ENCODE measurements at regions not wholly inside any gene's neighbourhood (a gene's known extent, or its start where the extent isn't known, plus 50 kb on each side); places are given as distances from the start of the nearest gene placed in this dataset.
A peak's percentile ranks its signal among the peaks of the same experiment; 100 is the strongest.
"Not testable (repeated sequence)": the region's sequence is repeated elsewhere in the genome, so short reads cannot be mapped to it uniquely, and the experiment has no call there.

DNA sequence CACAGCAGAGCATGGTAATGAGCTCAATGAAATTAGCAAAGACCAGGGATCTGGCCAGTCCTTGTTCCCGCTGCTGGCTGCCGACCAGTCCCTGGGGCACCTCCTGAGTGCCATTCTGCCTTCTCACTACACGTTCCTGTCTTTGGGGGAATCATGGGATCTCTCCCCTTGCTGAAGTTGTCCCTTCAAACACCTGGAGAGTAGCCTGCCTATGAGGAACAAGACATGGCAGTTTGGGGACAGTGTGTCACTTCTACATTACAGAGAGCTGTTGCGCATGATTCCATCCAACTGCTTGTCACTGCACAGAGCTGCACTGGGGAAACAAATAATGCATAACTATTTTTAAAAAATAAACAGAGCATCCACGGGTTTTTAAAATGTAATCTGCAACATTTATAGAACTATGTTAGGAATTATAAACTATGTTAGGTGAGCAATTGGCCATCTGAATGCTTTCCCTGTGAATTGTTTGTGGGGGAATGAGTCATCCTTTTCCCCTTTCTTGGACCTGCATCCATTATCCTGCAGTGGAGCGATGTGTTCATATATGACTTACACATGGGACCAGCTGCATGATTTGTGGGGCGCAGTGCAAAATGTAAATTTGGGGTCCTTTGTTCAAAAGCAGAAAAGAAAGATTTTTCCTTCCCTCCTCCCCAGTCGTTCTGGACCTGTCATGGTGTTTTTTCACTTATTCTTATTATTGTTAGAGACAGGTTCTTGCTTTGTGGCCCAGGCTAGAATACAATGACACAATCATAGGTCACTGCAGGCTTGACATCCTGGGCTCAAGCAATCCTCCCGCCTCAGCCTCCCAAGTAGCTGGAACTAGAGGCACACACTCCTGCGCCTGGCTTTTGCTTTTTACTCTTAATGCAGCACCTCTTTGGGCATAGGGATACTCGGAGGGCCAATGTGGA lies 115.0 kb upstream of the TBL1X start:
- DNase-seq: no peak

DNA sequence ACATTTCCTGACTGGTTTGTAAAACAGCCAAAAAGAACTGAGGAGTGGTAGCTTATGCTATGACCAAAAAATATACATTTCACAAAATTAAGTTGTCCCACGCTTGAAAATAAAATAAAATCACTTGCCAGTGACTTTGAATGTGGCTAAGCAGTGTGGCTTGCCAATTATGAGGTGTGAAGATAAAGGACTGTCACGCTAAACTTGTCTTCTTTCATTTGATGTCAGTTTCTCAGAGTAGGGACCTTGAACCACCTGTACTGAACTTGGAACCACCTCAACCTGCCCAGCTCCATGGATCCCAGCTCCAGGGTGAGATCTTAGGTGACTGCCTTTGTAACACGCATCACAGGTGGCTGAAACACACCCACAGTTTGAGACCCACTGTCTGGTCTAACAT lies 113.7 kb upstream of the TBL1X start:
- DNase-seq: peak; percentile 28

DNA sequence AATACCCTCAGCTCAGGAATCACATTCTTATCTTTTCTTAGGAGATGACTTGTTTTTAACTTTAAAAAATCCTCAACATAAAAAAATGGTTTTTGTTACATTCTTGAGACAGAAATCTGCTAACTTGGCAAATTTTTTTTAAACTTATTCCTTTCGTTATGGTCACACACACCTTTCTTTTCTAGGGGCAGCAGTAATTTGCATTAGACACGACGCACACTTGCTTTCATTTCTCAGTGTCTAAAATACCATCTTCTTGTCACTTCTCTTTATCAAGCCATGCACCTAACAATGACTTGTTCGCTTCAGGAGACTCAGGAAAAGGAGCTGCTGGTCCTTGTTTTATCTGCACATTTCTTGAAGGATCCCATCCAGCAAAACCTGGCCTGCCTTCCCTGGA lies 112.6 kb upstream of the TBL1X start:
- DNase-seq: peak; percentile 17

DNA sequence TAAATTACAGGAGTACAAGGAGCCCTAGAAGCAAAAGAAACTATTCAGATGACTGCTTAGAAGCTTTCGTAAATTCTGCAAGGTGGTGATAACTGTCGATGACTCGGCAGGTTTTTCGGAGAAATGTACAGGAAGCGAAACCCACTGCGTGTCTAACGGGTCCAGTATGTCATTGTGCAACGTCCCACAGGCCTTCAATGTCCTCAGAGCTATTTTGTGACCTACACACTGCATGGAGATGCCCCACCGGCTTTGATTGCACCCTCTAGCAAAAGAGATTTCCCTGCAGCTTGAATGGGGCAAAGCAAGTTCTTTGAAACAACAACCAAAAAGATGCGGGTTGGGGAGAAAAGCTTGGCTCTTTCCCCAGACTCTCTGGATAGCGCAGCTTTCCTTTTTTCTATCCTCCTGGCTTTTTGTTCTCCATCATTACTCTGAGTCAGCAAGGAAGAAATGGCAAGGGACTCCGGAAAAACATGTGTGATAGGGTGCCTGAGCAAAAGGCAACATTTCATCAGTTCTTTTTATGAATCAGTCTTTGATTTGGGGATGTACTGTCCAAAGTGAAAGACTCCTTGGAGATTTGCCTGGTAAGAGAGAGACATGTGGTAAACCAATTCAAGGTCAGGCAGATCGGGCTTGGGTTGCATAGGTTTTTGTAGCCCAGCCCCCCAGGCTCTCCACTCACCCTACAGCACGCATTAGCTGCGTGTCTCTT lies 112.0 kb upstream of the TBL1X start:
- DNase-seq: peak; percentile 56

DNA sequence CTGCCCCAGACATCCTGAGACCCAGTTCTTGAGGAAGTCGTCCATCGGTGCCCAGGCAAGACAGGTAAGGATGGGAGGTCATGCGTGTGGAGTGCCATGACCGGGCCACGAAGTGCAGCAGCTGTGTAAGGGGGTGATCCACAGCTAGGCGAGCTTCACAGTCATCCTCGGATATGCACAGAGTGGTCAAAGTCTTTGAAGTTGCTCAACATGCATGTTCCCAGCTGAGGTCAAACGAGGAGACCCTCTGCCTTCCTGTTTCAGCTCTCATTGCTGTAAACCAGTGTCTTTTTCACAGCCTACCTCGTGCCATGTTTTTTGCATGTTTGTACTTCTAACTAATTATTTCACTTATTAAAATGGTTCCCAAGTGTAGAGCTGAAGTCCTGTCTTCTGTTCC lies 109.9 kb upstream of the TBL1X start:
- DNase-seq: no peak

DNA sequence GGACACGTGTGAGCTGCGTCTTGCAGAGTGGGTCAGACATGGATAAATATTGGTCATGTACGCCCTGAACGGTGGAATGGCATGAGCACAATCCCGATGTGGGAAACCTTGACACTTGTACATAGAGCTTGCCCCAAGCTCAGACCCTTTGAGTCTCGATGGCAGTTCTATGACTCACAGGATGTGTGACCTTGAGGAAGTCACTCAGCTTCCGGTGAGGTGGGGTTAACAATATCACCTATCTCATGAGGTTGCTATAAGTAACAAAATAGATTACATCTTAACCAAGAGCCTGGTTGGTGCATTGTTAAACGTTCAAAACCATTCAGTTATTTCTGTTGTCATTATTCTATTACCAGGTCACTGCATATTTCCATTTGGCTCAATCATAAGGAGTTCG lies 109.1 kb upstream of the TBL1X start:
- DNase-seq: peak; percentile 66

DNA sequence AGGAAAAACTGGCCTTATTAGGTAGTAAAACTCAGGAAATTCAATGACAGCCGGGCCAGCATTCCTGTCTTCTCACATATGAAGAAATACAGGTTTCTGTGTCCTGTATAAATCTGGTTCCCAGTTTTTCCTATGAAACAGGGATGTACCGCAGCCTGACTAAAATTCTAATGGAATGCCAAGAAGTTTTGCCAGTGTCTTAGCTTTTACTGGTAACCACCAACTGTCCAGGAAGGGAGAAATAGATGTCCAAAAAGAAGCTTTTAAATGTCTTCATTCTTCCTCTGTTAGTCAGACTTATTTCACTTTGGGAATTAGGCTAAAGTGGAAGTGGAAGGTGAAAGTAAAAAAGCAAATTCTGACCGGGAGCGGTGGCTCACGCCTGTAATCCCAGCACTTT lies 108.0 kb upstream of the TBL1X start:
- DNase-seq: no peak

DNA sequence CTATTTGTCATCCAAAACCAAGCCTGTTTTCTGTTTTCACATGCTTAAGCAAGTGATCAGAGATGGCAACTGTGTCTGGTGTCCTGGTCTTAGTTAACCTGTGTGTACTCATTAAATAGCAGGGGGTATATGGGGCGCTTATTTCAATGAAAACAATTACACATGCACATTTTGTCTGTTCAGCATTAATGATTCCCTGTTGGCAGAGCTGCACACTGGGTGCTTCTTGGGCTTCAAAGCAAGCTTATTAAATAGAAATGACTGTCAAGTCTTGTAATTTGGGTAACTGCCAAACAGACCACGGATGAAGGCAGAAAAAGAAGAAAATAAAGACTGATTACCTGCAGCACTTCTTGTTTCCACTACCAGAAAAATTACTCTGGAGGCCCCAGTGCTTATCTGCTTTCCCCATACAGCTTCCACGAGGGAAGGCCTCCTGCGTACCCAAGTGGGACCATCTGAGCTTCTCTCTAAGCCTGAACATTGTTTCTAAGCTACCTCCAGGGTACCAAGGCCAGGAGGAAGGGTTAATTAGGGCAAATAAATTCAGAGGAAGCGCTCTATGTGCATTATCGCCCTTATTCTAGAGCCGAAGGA lies 107.2 kb upstream of the TBL1X start:
- DNase-seq: no peak

DNA sequence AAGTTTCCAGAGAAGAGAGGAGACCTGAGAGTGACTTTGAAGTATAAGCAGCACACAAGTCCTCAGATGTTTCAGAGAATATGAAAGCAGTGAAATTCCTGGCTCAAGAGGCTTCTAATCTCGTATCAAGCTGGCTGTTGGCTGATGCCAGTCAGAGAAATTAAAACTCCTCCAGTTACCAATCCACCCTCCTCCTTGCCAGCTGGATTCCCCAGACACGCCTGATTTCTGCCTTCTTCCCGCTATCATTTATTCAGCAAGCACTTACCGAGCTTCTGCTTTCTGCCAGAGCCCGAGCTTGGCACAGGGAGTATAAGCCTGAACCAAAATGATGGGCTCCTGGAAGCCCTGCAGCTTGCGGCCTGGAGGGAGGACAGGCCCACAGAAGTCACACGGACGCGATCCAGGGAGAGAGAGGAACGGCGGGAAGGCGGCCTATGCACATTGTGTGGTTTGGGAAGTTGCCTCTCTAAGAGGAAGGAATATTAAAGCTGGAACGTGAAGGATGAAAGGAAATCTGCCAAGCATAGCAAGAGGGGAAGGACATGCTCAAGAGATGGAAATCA lies 102.4 kb upstream of the TBL1X start:
- DNase-seq: no peak

DNA sequence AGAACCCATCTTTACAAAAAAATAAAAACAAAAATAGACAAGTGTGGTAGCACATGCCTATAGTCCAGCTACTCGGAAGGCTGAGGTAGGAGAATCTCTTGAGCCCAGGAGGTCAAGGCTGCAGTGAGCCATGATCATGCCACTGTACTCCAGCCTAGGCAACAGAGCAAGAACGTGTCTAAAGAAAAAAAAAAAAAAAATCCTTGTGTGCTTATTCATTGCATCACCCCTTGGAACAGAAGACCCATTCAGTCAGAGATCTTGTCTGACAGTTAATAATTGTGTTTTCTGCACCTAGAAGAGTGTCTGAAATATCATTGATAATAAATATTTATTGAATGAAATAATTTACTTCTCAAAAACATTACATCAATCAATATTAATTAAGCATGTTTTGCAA lies 97.4 kb upstream of the TBL1X start:
- no peak for DNase-seq

DNA sequence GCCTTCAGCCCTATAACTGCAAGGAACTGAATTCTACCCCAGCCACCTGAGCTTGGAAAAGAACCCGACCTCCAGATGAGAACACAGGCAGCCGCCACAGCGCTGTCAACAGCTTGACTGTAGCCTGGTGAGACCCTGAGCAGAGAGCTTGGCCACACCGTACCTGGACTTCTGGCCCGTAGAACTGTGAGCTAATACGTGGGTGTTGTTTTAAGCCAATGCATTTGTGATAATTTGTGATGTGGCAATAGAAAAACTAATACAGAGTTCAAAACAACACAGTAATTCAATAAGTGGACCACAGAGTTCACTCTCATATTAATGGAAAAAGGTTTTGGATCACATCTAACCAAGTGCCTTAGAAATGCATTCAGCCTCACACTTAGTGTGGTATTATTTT lies 96.6 kb upstream of the TBL1X start:
- no peak for DNase-seq

DNA sequence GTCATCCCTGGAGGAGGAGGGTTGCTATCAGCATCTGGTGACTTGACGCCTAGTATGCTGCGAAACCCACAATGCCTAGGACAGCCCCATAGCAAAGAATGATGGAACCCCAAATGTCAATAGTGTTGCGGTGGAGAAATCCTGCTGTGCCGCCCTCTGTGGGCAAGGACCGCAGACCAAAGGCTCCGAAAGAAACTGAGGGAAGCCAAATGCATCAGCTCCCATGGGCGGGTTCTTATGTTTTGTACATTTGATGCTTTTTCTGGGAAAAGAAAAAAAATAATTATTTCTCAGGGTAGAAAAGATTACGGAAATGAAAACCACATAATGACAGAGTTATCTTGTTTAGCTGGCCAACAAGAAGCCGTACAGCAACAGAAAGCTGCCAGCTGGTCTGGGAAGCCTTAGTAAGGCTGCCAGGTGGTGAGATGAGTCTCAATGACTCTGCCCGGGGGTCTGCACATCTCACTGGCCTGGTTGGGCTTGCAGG lies 95.0 kb upstream of the TBL1X start:
- DNase-seq: peak; percentile 22

DNA sequence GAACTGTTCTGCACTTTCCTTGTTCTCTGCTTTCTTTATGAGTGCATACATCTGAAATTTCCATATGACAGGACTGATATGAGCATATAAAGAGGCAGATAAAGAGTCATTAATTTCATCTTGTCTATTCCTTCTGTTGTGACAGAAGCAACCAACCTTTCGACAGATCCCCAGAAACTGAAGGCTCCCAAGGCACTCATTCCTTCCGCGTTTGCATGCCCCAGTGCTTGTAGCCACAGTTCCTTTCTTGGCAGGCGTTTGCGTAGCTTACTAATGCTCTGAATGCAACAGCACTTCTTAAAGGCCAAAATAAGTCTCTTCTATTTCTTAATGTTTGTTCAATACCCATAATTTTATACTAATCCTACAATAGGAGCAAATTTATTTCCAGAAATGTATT lies 94.0 kb upstream of the TBL1X start:
- DNase-seq: no peak

DNA sequence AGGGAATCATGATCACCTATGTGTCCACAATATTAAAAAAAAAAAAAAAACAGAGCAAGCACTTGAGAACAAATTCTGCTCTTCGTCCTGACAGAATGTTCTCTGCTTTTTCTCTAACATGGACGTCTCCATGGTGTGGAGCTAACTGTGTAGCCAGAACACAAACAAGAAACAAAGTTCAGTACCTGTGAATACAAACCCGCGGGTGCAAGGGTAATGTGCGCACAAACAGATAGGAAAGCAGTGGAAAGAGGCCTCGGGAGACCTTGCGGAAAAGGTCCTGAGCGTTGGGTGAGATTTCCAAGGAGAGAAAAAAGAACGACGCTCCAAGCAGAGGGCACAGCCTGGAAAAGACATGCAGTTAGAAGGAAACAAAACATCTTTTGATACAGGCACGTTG lies 92.0 kb upstream of the TBL1X start:
- no peak for DNase-seq

DNA sequence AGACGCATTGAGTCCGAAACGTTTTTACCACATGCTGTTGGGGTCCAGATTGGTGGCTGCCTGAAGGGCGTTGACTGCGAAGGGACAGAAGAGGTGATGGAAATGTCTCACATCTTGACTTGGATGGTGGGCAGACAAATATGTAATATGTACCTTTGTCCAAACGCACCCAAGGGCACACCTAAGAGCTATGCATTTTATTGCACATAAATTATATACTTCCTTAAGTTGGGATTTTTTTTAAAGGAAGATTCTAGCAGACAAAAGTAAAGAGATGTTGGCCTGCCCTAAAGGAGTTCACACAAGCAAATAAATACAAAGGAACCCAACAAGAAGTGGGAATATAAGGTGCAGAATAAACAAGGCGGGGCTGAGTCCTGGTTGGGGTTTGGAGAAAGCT lies 91.1 kb upstream of the TBL1X start:
- no peak for DNase-seq

DNA sequence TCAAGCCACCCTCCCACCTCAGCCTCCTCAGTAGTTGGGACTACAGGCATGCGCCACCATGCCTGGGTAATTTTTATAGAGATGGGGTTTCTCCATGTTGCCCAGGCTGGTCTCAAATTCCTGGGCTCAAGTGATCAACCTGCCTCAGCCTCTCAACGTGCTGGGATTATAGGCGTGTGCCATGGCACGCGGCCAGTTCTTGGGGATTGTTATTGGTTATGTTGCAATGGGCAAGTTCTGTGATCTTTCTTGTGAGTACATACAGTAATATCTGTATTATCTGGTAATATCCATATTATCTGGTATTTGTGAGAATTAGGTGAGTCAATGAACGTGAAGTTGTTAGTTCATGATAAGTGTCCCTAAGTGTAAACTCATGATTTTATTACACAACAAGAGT lies 90.3 kb upstream of the TBL1X start:
- no peak for DNase-seq

DNA sequence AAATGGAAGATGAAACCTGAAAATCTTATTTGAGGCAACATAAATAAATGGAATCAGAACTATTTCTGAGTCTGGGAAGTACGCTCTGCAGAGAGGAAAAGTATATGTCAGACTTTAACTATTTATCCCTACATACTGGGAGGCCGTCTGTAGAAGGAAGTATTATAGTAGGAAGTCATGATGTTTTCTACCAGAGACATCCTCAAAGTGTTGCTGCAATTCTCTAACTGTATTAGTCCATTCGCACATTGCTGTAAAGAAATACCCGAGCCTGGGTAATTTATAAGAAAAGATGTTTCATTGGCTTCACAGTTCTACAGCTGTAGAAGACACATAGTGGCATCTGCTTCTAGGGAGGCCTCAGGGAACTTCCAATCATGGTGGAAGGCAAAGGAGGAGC lies 88.7 kb upstream of the TBL1X start:
- no peak for DNase-seq

DNA sequence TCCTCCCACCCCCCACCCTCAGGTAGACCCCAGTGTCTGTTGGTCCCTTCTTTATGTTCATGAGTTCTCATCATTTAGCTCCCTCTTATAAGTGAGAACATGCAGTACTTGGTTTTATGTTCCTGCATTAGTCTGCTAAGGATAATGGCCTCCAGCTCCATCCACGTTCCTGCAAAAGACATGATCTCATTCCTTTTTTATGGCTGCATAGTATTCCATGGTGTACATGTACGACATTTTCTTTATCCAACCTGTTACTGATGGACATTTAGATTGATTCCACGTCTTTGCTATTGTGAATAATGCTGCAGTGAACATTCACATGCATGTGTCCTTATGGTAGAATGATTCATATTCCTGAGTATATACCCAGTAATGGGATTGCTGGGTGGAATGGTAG lies 87.6 kb upstream of the TBL1X start:
- DNase-seq: not testable (repeated sequence)

DNA sequence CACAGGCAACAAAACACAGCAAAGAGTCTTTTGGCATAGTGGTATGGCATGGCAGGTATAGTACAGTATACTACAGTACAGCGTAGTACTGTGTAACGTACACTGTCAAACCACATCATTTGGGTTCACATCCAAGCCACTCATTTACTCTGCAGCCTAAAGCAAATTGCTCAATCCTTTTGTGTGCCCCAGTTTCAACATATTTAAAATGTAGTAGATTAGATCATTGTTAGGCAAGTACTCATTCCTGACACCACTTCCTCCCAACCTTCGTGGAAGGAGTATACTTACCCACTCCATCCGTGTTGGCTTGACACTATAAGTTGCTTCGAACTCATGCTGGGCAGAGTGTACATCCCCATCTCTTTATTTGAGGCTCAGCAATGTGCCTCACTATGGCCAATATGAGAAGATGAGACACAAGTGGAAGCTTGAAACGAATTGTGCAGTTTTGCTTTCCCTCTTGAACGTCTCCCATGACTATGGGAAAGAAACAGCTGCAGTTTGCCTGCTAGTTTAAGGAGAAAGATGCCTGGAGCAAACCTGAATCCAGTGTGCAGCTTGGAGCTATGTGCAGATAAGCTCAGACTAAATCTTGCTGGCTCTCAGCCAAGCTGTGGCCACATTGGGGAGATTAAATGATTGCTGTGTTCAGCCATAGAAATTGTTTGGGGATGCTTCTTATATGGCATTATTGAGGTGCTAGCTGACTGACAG lies 85.7 kb upstream of the TBL1X start:
- DNase-seq: no peak

DNA sequence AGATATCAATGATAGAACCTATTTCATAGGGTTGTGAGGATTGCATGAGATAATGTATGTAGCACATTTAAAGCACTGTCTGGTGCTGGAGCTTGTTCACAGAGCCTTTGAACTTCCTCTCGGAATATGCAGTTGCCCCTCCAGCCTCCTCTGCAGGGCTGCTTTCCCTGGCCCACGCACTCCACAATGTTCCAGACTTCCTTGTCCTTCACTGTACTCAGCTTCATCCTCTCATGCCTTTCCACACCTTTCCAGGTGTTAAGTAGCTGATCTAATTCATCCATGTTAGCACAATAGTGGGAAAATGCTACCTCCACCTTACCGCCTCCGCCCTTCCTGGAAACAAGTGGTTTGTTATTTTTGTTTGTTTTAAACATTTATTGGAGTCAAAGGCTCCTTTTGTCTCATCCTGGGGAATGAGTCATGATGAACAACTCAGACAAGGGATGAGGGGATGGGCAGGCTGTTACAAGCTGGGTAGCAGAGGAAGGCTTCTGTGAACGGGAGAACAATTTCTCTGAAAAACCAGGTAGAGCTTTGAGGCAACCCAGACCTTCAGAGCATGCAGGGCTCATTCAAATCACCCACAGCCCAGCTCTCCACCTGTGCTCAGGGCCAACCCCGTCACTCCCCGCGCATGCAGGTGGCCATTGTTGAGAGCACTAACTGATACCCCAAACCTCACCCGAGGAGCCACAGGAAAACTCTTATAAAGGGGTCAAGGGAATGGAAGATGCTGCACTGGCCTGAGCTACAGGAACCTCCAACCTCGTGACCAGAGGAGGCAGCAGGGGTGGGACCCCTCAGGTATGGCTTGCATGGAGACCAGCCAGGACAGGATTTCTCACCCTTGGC lies 84.9 kb upstream of the TBL1X start:
- no peak for DNase-seq

DNA sequence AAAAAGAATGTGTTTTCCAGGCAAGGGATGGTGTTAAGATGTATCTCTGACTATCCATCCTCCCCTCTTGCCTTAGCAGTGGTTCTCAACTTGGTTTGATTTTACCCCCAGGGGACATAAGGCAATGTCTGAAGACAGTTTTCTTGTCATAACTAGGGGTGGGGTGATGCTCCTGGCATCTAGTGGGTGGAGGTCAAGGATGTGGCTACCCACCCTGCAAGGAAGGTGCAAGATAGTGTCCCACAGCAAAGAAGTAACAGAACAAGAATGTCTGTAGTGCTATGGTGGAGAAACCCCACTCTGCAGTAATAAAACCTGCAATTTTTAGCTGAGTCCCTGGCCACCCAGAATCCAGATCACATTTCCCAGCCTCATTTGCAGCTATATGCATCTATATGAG lies 81.2 kb upstream of the TBL1X start:
- DNase-seq: peak; percentile 10

DNA sequence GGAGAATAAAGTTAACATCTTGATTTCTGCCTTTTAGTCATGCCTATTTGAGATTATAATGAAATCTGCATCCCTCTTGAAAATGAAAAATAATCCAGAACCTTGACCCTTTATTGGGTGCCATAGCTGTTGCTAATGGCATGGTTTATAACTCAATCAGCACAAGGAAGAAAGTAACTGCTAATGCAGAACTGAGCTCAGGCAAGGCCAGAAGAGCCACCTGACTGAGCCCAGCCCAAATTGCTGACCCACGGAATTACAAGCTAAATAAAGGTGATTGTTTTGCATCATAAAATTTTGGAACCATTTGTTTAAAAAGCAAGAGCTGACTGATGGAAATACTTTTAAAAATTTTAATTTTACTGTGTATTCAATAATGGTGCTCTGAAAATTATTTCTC lies 76.4 kb upstream of the TBL1X start:
- no peak for DNase-seq
